HFFc6 (cell line): ENCODE measurements at regions not wholly inside any gene's neighbourhood (a gene's known extent, or its start where the extent isn't known, plus 50 kb on each side); places are given as distances from the start of the nearest gene placed in this dataset.

ENCODE experiments used
- DNase-seq: peaks from one replicate; pipeline ENCODE4 v3.0.0-alpha.2; 2018
- H3K27ac Mint-ChIP-seq: 2 replicates; pipeline ENCODE4 v1.8.0; 2020; ENCODE audit warnings: mild to moderate bottlenecking, mixed read lengths
- H3K27me3 Mint-ChIP-seq: 2 replicates; pipeline ENCODE4 v1.8.0; 2021; ENCODE audit warnings: mild to moderate bottlenecking, moderate library complexity, mixed read lengths; ENCODE audit not compliant: insufficient read depth
- H3K36me3 Mint-ChIP-seq: 2 replicates; pipeline ENCODE4 v1.8.0; 2021; ENCODE audit warnings: low read depth, mixed read lengths
- H3K4me1 Mint-ChIP-seq: 2 replicates; pipeline ENCODE4 v1.8.0; 2020; ENCODE audit warnings: low read depth, mixed read lengths
- H3K4me3 Mint-ChIP-seq: 2 replicates; pipeline ENCODE4 v1.8.0; 2020; ENCODE audit warnings: mild to moderate bottlenecking, moderate library complexity, mixed read lengths
- H3K9me3 Mint-ChIP-seq: 2 replicates; pipeline ENCODE4 v1.8.0; 2020; ENCODE audit warnings: mild to moderate bottlenecking, mixed read lengths
- TF ChIP-seq, protein P1 (sequence below): fragments of 200-600 bp; sonication (generic); IDR thresholded peaks from 2 replicates; pipeline ENCODE4 v1.5.0; 2021; ENCODE audit warnings: antibody characterized with exemption, mild to moderate bottlenecking

DNA sequence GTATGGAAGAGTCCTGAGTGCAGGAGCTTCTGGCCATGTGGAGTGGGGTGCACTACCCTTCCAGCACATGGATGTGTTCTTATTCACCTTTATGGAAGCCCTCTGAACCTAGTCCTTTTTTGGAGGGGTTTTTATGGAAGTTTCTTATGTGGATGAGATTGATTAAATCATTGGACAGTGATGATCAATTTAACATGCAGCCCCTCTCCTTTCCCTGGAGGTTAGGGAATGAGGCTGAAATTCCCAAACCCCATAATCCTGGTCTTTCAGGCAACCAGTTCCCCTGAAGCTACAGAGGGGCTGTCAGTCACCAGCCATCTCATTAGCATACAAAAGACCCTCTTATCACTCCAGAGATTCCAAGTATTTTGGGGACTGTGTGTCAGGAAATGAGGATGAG, 183.9 kb upstream of the MAP3K7 start:
- no peaks in the 10 kb centered on the region; the same call in 1 of the 2 replicates for H3K27me3 Mint-ChIP-seq
- peaks cover 4% of the 10 kb centered on the region; the same call in 1 of the 2 replicates for H3K4me1 Mint-ChIP-seq
- H3K27ac Mint-ChIP-seq = no peak overlapping the region
- peaks cover 14% of the 10 kb centered on the region; the same call in 1 of the 2 replicates for H3K9me3 Mint-ChIP-seq
- no peak for DNase-seq
- TF ChIP-seq, protein P1, sequence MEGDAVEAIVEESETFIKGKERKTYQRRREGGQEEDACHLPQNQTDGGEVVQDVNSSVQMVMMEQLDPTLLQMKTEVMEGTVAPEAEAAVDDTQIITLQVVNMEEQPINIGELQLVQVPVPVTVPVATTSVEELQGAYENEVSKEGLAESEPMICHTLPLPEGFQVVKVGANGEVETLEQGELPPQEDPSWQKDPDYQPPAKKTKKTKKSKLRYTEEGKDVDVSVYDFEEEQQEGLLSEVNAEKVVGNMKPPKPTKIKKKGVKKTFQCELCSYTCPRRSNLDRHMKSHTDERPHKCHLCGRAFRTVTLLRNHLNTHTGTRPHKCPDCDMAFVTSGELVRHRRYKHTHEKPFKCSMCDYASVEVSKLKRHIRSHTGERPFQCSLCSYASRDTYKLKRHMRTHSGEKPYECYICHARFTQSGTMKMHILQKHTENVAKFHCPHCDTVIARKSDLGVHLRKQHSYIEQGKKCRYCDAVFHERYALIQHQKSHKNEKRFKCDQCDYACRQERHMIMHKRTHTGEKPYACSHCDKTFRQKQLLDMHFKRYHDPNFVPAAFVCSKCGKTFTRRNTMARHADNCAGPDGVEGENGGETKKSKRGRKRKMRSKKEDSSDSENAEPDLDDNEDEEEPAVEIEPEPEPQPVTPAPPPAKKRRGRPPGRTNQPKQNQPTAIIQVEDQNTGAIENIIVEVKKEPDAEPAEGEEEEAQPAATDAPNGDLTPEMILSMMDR = no peak
- H3K4me3 Mint-ChIP-seq = no peak overlapping the region
- H3K36me3 Mint-ChIP-seq = no peaks in the 10 kb centered on the region

DNA sequence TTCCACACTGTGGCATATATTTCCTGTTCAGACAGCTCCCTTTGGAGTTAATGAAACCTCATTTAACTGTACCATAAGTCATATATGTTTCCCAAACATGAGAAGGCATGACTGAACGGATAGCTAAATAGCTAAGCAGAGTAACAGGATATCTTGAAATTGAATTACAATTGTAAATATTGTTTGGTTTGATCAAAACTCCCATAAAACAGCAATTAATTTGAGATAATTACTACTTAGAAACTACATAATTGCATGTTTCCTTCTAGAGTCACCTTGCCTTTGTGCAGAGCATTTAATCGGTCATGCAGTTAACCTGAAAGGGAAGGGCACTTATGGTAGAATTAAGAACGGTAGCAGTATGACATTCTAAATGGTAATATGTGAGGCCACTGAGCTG, 179.0 kb upstream of the MAP3K7 start:
- Mint-ChIP-seq H3K27ac (no peak overlapping the region), H3K4me1 (peaks cover 17% of the 10 kb centered on the region; the same call in 1 of the 2 replicates)

DNA sequence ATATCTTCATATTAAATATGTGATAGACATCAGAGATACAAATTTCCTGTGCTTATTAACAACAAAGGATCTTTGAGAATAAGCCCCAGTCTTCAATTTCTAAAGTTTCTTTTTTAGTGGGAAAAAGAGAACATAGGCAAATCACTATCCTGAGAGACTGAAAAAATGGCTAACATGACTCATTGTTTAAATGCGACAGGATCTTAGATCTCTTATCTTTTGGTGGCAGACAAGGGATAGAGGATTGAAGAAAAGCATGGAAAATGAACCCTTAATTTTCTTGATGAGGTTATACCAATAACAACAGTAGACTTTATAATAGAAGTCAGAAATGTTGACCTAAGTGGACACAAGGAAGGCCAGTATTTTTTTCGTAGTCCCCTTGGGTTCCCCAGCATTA, 178.6 kb upstream of the MAP3K7 start:
- Mint-ChIP-seq H3K4me3 (no peak overlapping the region), H3K27me3 (no peaks in the 10 kb centered on the region), H3K27ac (no peak overlapping the region), H3K36me3 (no peaks in the 10 kb centered on the region), H3K4me1 (peaks cover 17% of the 10 kb centered on the region; the same call in 1 of the 2 replicates), H3K9me3 (peaks cover 15% of the 10 kb centered on the region; the same call in 1 of the 2 replicates)
- peak; percentile 8 for DNase-seq
- TF ChIP-seq, protein P1 = no peak

More for the DNA sequence above, 179.0 kb upstream of the MAP3K7 start:
- peaks cover 17% of the 10 kb centered on the region; the same call in 1 of the 2 replicates for H3K9me3 Mint-ChIP-seq
- no peaks in the 10 kb centered on the region for H3K27me3 Mint-ChIP-seq
- no peaks in the 10 kb centered on the region for H3K36me3 Mint-ChIP-seq
- TF ChIP-seq, protein P1 = no peak
- no peak for DNase-seq
- no peak overlapping the region for H3K4me3 Mint-ChIP-seq

DNA sequence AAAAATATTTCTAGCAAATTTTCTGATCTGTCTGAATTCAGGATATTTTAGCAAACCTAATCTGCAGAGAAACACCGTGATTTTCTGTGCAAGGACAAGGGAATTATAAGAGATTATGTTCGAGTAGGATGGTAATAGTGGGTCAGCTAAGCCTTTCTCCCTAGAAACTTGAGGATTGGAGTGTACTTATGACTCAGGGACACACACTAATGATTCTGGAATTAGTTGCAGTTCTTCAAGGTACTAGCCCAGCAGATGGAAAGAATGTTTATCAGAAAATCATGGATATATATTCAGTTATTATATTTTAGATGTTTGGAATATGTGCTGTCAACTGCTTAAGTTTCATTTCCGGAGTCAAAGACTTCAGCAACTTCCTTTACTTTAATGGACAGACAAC, 177.1 kb upstream of the MAP3K7 start:
- H3K4me3 Mint-ChIP-seq = no peak overlapping the region; the same call in 1 of the 2 replicates
- H3K27ac Mint-ChIP-seq = no peak overlapping the region
- H3K27me3 Mint-ChIP-seq = no peaks in the 10 kb centered on the region
- H3K9me3 Mint-ChIP-seq = peaks cover 11% of the 10 kb centered on the region; the same call in 1 of the 2 replicates
- H3K4me1 Mint-ChIP-seq = peaks cover 17% of the 10 kb centered on the region; the same call in 1 of the 2 replicates
- peak; percentile 55 for DNase-seq
- TF ChIP-seq, protein P1 = no peak
- H3K36me3 Mint-ChIP-seq = no peaks in the 10 kb centered on the region

DNA sequence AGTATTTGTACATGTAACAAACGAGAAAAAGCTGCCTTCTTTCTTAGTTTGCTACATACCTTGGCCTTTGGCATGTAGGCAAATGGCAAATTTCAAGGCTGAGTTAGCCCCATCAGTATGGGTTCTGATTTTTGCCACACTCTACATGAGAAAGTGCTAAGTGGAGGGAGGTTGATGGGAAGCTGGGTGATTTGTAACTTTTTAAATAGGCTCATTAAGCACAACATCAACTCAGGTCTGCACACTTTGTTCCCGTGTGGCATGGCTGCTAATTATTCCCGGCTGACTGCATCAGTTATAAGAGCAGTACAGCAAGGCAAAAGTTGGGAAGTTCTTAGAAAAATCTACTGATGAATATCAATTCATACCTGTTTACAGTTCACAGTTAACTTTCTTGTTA, 172.8 kb upstream of the MAP3K7 start:
- Mint-ChIP-seq H3K27ac (no peak overlapping the region), H3K36me3 (no peaks in the 10 kb centered on the region), H3K4me1 (peaks cover 2% of the 10 kb centered on the region; the same call in 1 of the 2 replicates), H3K27me3 (no peaks in the 10 kb centered on the region; the same call in 1 of the 2 replicates), H3K9me3 (peaks cover 13% of the 10 kb centered on the region; the same call in 1 of the 2 replicates), H3K4me3 (no peak overlapping the region)
- TF ChIP-seq, protein P1 = no peak
- no peak for DNase-seq
